GM12865 (cell line): ENCODE measurements at regions not wholly inside any gene's neighbourhood (a gene's known extent, or its start where the extent isn't known, plus 50 kb on each side); places are given as distances from the start of the nearest gene placed in this dataset.

Experiments used
- DNase-seq: peaks from one replicate; pipeline ENCODE4 v3.0.0; 2010; ENCODE audit warnings: low read depth
- H3K4me3 ChIP-seq: 2 replicates; pipeline ENCODE4 v1.5.1; 2011; ENCODE audit warnings: mild to moderate bottlenecking, low read depth, low read length, control low read depth
- CTCF ChIP-seq: IDR thresholded peaks from 2 replicates; pipeline ENCODE4 v1.5.1; 2011; ENCODE audit warnings: low read length, control low read depth, low read depth, inconsistent platforms; ENCODE audit not compliant: insufficient read depth; ENCODE audit errors: missing control alignments

GRCh38 chr4:35250761-35251160 is 993.6 kb downstream of the ARAP2 start:
- no peak for DNase-seq
- H3K4me3 ChIP-seq = no peak overlapping the region
- no peak for TF ChIP-seq CTCF

- no peak for DNase-seq
- no peak overlapping the region for H3K4me3 ChIP-seq
- TF ChIP-seq CTCF = no peak
These were observed 992.2 kb downstream of the ARAP2 start for GRCh38 chr4:35252071-35252470.

- no peak for DNase-seq
- H3K4me3 ChIP-seq = no peak overlapping the region
- no peak for TF ChIP-seq CTCF
These were observed 991.4 kb downstream of the ARAP2 start for GRCh38 chr4:35252866-35253265.

- H3K4me3 ChIP-seq = no peak overlapping the region
- no peak for TF ChIP-seq CTCF
- DNase-seq = no peak
These were observed 991.0 kb downstream of the ARAP2 start for GRCh38 chr4:35253331-35253730.

- no peak overlapping the region for H3K4me3 ChIP-seq
- no peak for DNase-seq
- no peak for TF ChIP-seq CTCF
These were observed 957.9 kb downstream of the ARAP2 start for GRCh38 chr4:35286434-35286833.

GRCh38 chr4:35300996-35301774 is 943.1 kb downstream of the ARAP2 start:
- H3K4me3 ChIP-seq = no peak overlapping the region
- no peak for TF ChIP-seq CTCF
- DNase-seq = no peak

GRCh38 chr4:35315419-35315818 is 928.9 kb downstream of the ARAP2 start:
- no peak overlapping the region for H3K4me3 ChIP-seq
- no peak for DNase-seq
- no peak for TF ChIP-seq CTCF
